Activated B cell treated with CpG ODN at 0.5 μM for 24 hours (primary cell): ENCODE measurements at regions not wholly inside any gene's neighbourhood (a gene's known extent, or its start where the extent isn't known, plus 50 kb on each side); places are given as distances from the start of the nearest gene placed in this dataset.

ENCODE experiments used
- ATAC-seq: fragments of 200-7000 bp; cut with Tn5 transposase; one replicate; pipeline ENCODE4 v1.10.0; 2021; ENCODE audit warnings: low read depth, mild to moderate bottlenecking, moderate library complexity
- CTCF ChIA-PET: fragments of 350-600 bp; sonication (Branson Sonifier 250); formaldehyde crosslinking; loops from one replicate; lab custom pipeline; 2021; ENCODE audit warnings: antibody characterized with exemption; lab: Charles Lee
- POLR2A ChIA-PET: fragments of 350-600 bp; sonication (Branson Sonifier 250); formaldehyde crosslinking; loops from one replicate; lab custom pipeline; 2021; ENCODE audit warnings: antibody characterized with exemption; lab: Charles Lee
- DNase-seq: peaks from one replicate; pipeline ENCODE4 v3.0.0; 2022
- H3K27ac Mint-ChIP-seq: one replicate; pipeline ENCODE4 v1.8.0; 2020; ENCODE audit warnings: mixed read lengths
- H3K27me3 Mint-ChIP-seq: one replicate; pipeline ENCODE4 v1.8.0; 2021; ENCODE audit warnings: mixed read lengths
- H3K36me3 Mint-ChIP-seq: one replicate; pipeline ENCODE4 v1.8.0; 2021; ENCODE audit warnings: low read depth, mixed read lengths
- H3K4me1 Mint-ChIP-seq: one replicate; pipeline ENCODE4 v1.8.0; 2021; ENCODE audit warnings: mixed read lengths
- H3K4me3 Mint-ChIP-seq: one replicate; pipeline ENCODE4 v1.8.0; 2020; ENCODE audit warnings: mild to moderate bottlenecking, mixed read lengths
- H3K9me3 Mint-ChIP-seq: one replicate; pipeline ENCODE4 v1.8.0; 2020; ENCODE audit warnings: mixed read lengths
- CTCF ChIP-seq: fragments of 200-600 bp; IDR thresholded peaks from one replicate; pipeline ENCODE4 v1.8.0; 2022; ENCODE audit warnings: antibody characterized with exemption, mild to moderate bottlenecking
- intact Hi-C: fragments of 100-400 bp; cut with micrococcal nuclease; formaldehyde crosslinking; loops from one replicate; pipeline ENCODE4 v1.15.1; 2024

GRCh38 chr10:123599366-123599849, 66.7 kb upstream of the GPR26 start:
- peaks cover 10% of the 10 kb centered on the region for H3K9me3 Mint-ChIP-seq
- ChIA-PET CTCF (no interaction called here), POLR2A (no interaction called here)
- H3K27ac Mint-ChIP-seq: no peak overlapping the region
- peaks cover 28% of the 10 kb centered on the region for H3K27me3 Mint-ChIP-seq
- H3K4me1 Mint-ChIP-seq: no peaks in the 10 kb centered on the region
- ATAC-seq (no peak), DNase-seq (no peak)
- TF ChIP-seq CTCF: no peak
- no peak overlapping the region for H3K4me3 Mint-ChIP-seq
- H3K36me3 Mint-ChIP-seq: no peaks in the 10 kb centered on the region
- intact Hi-C loops: no loop called here

- Mint-ChIP-seq H3K27ac (no peak overlapping the region), H3K27me3 (peaks cover 27% of the 10 kb centered on the region), H3K36me3 (no peaks in the 10 kb centered on the region), H3K4me3 (no peak overlapping the region), H3K4me1 (no peaks in the 10 kb centered on the region), H3K9me3 (peaks cover 10% of the 10 kb centered on the region)
- CTCF ChIA-PET: no interaction called here
- POLR2A ChIA-PET: no interaction called here
- intact Hi-C loops: no loop called here
- ATAC-seq (no peak), DNase-seq (no peak)
- TF ChIP-seq CTCF: no peak
Observed at GRCh38 chr10:123600177-123600576, 66.0 kb upstream of the GPR26 start.

GRCh38 chr10:123603130-123603529, 63.0 kb upstream of the GPR26 start:
- H3K4me1 Mint-ChIP-seq: no peaks in the 10 kb centered on the region
- H3K36me3 Mint-ChIP-seq: no peaks in the 10 kb centered on the region
- ATAC-seq: no peak
- POLR2A ChIA-PET: no interaction called here
- no peak for DNase-seq
- peaks cover 10% of the 10 kb centered on the region for H3K9me3 Mint-ChIP-seq
- H3K27me3 Mint-ChIP-seq: peaks cover 30% of the 10 kb centered on the region
- no peak overlapping the region for H3K27ac Mint-ChIP-seq
- intact Hi-C loops: no loop called here
- TF ChIP-seq CTCF: no peak
- no peak overlapping the region for H3K4me3 Mint-ChIP-seq
- CTCF ChIA-PET: no interaction called here

- Mint-ChIP-seq H3K27ac (no peak overlapping the region), H3K27me3 (peaks cover 33% of the 10 kb centered on the region), H3K9me3 (peaks cover 10% of the 10 kb centered on the region), H3K4me3 (no peak overlapping the region), H3K36me3 (no peaks in the 10 kb centered on the region), H3K4me1 (no peaks in the 10 kb centered on the region)
- ChIA-PET POLR2A (no interaction called here), CTCF (no interaction called here)
- no peak for DNase-seq
- intact Hi-C loops: no loop called here
- ATAC-seq: no peak
- TF ChIP-seq CTCF: no peak
Observed at GRCh38 chr10:123604506-123604905, 61.6 kb upstream of the GPR26 start.

GRCh38 chr10:123606006-123606405, 60.1 kb upstream of the GPR26 start:
- H3K27ac Mint-ChIP-seq: no peak overlapping the region
- H3K27me3 Mint-ChIP-seq: peaks cover 33% of the 10 kb centered on the region
- no peaks in the 10 kb centered on the region for H3K36me3 Mint-ChIP-seq
- DNase-seq (no peak), ATAC-seq (no peak)
- intact Hi-C loops: no loop called here
- CTCF ChIA-PET: no interaction called here
- TF ChIP-seq CTCF: no peak
- POLR2A ChIA-PET: no interaction called here
- no peaks in the 10 kb centered on the region for H3K4me1 Mint-ChIP-seq
- peaks cover 10% of the 10 kb centered on the region for H3K9me3 Mint-ChIP-seq
- H3K4me3 Mint-ChIP-seq: no peak overlapping the region
